Activated CD8-positive, alpha-beta T cell treated with anti-CD3 and anti-CD28 coated beads, Interleukin-2, amount 10 ng/mL, durations not matched to agents 7 days and 5 days (primary cell): ENCODE measurements at regions not wholly inside any gene's neighbourhood (a gene's known extent, or its start where the extent isn't known, plus 50 kb on each side); places are given as distances from the start of the nearest gene placed in this dataset.

Source experiments
- ATAC-seq: fragments of 150-1000 bp; cut with Tn5 transposase; one replicate; pipeline ENCODE4 v1.10.0; 2021; ENCODE audit warnings: moderate library complexity
- CTCF ChIA-PET: fragments of 350-600 bp; sonication (Branson Sonifier 250); formaldehyde crosslinking; loops from one replicate; lab custom pipeline; 2021; ENCODE audit warnings: antibody characterized with exemption; lab: Charles Lee
- POLR2A ChIA-PET: fragments of 350-600 bp; sonication (Branson Sonifier 250); formaldehyde crosslinking; loops from one replicate; lab custom pipeline; 2021; ENCODE audit warnings: antibody characterized with exemption; lab: Charles Lee
- DNase-seq: peaks from one replicate; pipeline ENCODE4 v3.0.0-alpha.2; 2020
- H3K27ac Mint-ChIP-seq: one replicate; pipeline ENCODE4 v1.8.0; 2021; ENCODE audit warnings: mild to moderate bottlenecking, mixed read lengths
- H3K27me3 Mint-ChIP-seq: one replicate; pipeline ENCODE4 v1.8.0; 2021; ENCODE audit warnings: low read depth, mixed read lengths
- H3K36me3 Mint-ChIP-seq: one replicate; pipeline ENCODE4 v1.8.0; 2021; ENCODE audit warnings: low read depth, mixed read lengths
- H3K4me1 Mint-ChIP-seq: one replicate; pipeline ENCODE4 v1.8.0; 2021; ENCODE audit warnings: low read depth, mixed read lengths
- H3K4me3 Mint-ChIP-seq: one replicate; pipeline ENCODE4 v1.8.0; 2021; ENCODE audit warnings: mild to moderate bottlenecking, mixed read lengths
- H3K9me3 Mint-ChIP-seq: one replicate; pipeline ENCODE4 v1.8.0; 2022; ENCODE audit warnings: mixed read lengths; ENCODE audit not compliant: insufficient read depth

- peaks cover 3% of the 10 kb centered on the region for H3K9me3 Mint-ChIP-seq
- ATAC-seq (no peak), DNase-seq (no peak)
- H3K27me3 Mint-ChIP-seq, result no peaks in the 10 kb centered on the region
- H3K27ac Mint-ChIP-seq, result no peak overlapping the region
- no peaks in the 10 kb centered on the region for H3K4me1 Mint-ChIP-seq
- ChIA-PET CTCF (interaction anchor here (1.4 kb wide), 1 partner anchor 16 kb away, joined by 4 read pairs; no protein-coding TSS in a partner anchor), POLR2A (no interaction called here)
- no peaks in the 10 kb centered on the region for H3K36me3 Mint-ChIP-seq
- H3K4me3 Mint-ChIP-seq, result no peak overlapping the region
These were observed 360.4 kb upstream of the KCNH7 start for GRCh38 chr2:163198972-163199371.

DNA sequence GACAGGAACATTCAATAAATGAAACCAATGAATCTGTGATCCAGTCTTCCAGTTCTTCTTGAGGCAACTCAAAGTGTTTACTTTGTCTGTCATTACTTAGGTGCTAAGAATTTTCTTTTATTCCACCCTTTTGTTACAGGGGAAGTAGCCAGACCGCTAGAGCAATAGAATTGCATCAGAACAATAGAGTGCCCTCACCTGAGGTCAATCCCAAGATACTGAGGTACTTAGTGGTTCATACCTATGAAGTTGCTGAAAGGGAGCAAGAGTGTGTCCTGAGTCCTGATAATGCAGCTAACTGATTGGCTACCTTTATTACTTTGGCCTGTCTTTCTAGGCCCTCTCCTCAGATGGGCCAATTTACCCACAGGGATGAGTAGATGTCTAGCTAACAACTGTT, 359.4 kb upstream of the KCNH7 start:
- Mint-ChIP-seq H3K4me3 (no peak overlapping the region), H3K27ac (no peak overlapping the region), H3K9me3 (peaks cover 3% of the 10 kb centered on the region), H3K27me3 (no peaks in the 10 kb centered on the region), H3K4me1 (no peaks in the 10 kb centered on the region), H3K36me3 (no peaks in the 10 kb centered on the region)
- ATAC-seq, result no peak
- ChIA-PET POLR2A (no interaction called here), CTCF (interaction anchor here (1.4 kb wide), 1 partner anchor 15 kb away, joined by 4 read pairs; no protein-coding TSS in a partner anchor)
- no peak for DNase-seq

- DNase-seq (no peak), ATAC-seq (no peak)
- ChIA-PET POLR2A (no interaction called here), CTCF (no interaction called here)
- H3K4me3 Mint-ChIP-seq, result no peak overlapping the region
- H3K4me1 Mint-ChIP-seq, result no peaks in the 10 kb centered on the region
- no peaks in the 10 kb centered on the region for H3K36me3 Mint-ChIP-seq
- H3K27ac Mint-ChIP-seq, result no peak overlapping the region
- H3K9me3 Mint-ChIP-seq, result peaks cover 3% of the 10 kb centered on the region
- H3K27me3 Mint-ChIP-seq, result no peaks in the 10 kb centered on the region
These were observed 352.8 kb upstream of the KCNH7 start for GRCh38 chr2:163191372-163191771.

GRCh38 chr2:163187995-163188655, 349.6 kb upstream of the KCNH7 start:
- H3K9me3 Mint-ChIP-seq, result no peaks in the 10 kb centered on the region
- no peaks in the 10 kb centered on the region for H3K36me3 Mint-ChIP-seq
- no peaks in the 10 kb centered on the region for H3K27me3 Mint-ChIP-seq
- DNase-seq (no peak), ATAC-seq (no peak)
- H3K4me1 Mint-ChIP-seq, result no peaks in the 10 kb centered on the region
- ChIA-PET CTCF (interaction anchor here (1.0 kb wide), 1 partner anchor 18 kb away, joined by 4 read pairs; no protein-coding TSS in a partner anchor), POLR2A (no interaction called here)
- H3K4me3 Mint-ChIP-seq, result no peak overlapping the region
- no peak overlapping the region for H3K27ac Mint-ChIP-seq

DNA sequence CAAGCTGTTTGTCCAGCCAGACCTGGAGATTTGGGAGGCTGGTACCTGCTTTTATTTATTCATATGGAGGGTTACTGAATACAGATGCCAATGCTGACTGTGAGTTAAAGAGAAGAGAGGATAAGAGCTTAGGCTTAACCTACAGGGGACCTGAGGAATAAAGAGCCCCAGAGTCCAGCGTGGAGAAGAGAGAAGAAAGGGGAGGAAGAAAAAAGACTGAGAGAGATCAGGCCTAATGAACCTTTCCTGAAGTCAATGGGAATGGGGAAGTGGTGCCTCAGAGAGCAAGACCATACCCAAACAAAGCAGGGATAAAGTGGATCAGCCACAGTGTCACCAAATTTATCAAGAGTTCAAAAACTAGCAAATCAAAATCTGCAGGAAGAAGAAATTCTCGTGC, 348.6 kb upstream of the KCNH7 start:
- Mint-ChIP-seq H3K27ac (no peak overlapping the region), H3K27me3 (no peaks in the 10 kb centered on the region), H3K36me3 (no peaks in the 10 kb centered on the region), H3K9me3 (no peaks in the 10 kb centered on the region), H3K4me1 (no peaks in the 10 kb centered on the region), H3K4me3 (no peak overlapping the region)
- no peak for ATAC-seq
- ChIA-PET CTCF (no interaction called here), POLR2A (no interaction called here)
- DNase-seq, result no peak

- H3K36me3 Mint-ChIP-seq, result no peaks in the 10 kb centered on the region
- no peak overlapping the region for H3K27ac Mint-ChIP-seq
- no peak overlapping the region for H3K4me3 Mint-ChIP-seq
- H3K27me3 Mint-ChIP-seq, result no peaks in the 10 kb centered on the region
- no peaks in the 10 kb centered on the region for H3K4me1 Mint-ChIP-seq
- ChIA-PET POLR2A (no interaction called here), CTCF (no interaction called here)
- H3K9me3 Mint-ChIP-seq, result no peaks in the 10 kb centered on the region
- ATAC-seq, result no peak
- no peak for DNase-seq
These were observed 346.6 kb upstream of the KCNH7 start for GRCh38 chr2:163185160-163185559.

- no peak for ATAC-seq
- H3K27ac Mint-ChIP-seq, result no peak overlapping the region
- H3K9me3 Mint-ChIP-seq, result no peaks in the 10 kb centered on the region
- CTCF ChIA-PET, result interaction anchor here (0.7 to 1.6 kb wide), 3 partner anchors 9 to 15 kb away, joined by 3 to 4 read pairs (median 3); no protein-coding TSS in a partner anchor
- no peak for DNase-seq
- no peaks in the 10 kb centered on the region for H3K36me3 Mint-ChIP-seq
- POLR2A ChIA-PET, result no interaction called here
- no peaks in the 10 kb centered on the region for H3K27me3 Mint-ChIP-seq
- no peak overlapping the region for H3K4me3 Mint-ChIP-seq
- H3K4me1 Mint-ChIP-seq, result no peaks in the 10 kb centered on the region
These were observed 344.3 kb upstream of the KCNH7 start for GRCh38 chr2:163182764-163183354.

DNA sequence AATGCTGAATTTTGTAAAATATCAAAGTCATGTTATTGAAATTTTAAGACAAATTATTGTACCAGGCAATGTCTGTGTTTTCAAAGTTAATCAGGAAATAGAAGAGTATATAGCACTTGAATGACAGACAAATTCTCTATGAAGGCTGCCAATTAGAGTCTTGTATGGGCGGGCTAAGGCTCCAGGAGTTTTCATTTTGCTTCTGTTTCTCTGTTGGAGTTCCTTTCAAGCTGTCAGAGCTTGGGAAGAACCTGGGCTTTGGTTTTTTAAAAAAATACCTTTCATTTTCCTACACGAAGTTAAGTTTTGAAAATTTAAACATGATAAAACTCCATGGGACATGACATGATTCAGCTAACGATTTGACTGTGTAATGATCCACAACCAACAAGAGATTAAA, 339.0 kb upstream of the KCNH7 start:
- DNase-seq (no peak), ATAC-seq (no peak)
- H3K27me3 Mint-ChIP-seq, result no peaks in the 10 kb centered on the region
- no peak overlapping the region for H3K4me3 Mint-ChIP-seq
- POLR2A ChIA-PET, result no interaction called here
- no peaks in the 10 kb centered on the region for H3K4me1 Mint-ChIP-seq
- no peak overlapping the region for H3K27ac Mint-ChIP-seq
- no peaks in the 10 kb centered on the region for H3K9me3 Mint-ChIP-seq
- H3K36me3 Mint-ChIP-seq, result no peaks in the 10 kb centered on the region
- CTCF ChIA-PET, result no interaction called here

- no peak overlapping the region for H3K4me3 Mint-ChIP-seq
- ChIA-PET CTCF (no interaction called here), POLR2A (no interaction called here)
- H3K4me1 Mint-ChIP-seq, result no peaks in the 10 kb centered on the region
- no peaks in the 10 kb centered on the region for H3K36me3 Mint-ChIP-seq
- no peak overlapping the region for H3K27ac Mint-ChIP-seq
- H3K27me3 Mint-ChIP-seq, result no peaks in the 10 kb centered on the region
- no peaks in the 10 kb centered on the region for H3K9me3 Mint-ChIP-seq
- DNase-seq (no peak), ATAC-seq (no peak)
These were observed 336.7 kb upstream of the KCNH7 start for GRCh38 chr2:163175294-163175693.

DNA sequence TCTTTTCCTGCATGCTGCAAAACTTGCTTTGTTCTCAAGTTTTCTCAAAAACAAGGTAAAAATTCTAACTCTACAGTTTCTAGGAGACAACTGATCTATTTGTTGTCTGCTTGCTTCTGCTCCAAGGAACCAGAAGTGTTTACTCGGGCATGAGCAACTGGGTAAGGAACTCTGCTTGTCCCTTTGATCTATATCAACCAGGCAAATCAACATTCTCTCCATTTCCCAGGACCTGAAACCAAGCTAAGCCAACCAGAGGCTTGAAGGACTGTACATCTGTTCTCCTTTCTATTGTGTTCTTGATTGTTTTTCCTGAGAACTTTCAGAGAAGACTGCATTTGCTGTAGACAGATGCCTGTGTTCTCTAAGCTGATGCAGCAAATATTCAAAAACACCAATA, 335.0 kb upstream of the KCNH7 start:
- no peak overlapping the region for H3K4me3 Mint-ChIP-seq
- H3K36me3 Mint-ChIP-seq, result no peaks in the 10 kb centered on the region
- ATAC-seq, result no peak
- DNase-seq, result no peak
- no peaks in the 10 kb centered on the region for H3K4me1 Mint-ChIP-seq
- no peaks in the 10 kb centered on the region for H3K9me3 Mint-ChIP-seq
- POLR2A ChIA-PET, result no interaction called here
- H3K27me3 Mint-ChIP-seq, result no peaks in the 10 kb centered on the region
- no peak overlapping the region for H3K27ac Mint-ChIP-seq
- CTCF ChIA-PET, result interaction anchor here (1.4 kb wide), 1 partner anchor 9 kb away, joined by 3 read pairs; no protein-coding TSS in a partner anchor

DNA sequence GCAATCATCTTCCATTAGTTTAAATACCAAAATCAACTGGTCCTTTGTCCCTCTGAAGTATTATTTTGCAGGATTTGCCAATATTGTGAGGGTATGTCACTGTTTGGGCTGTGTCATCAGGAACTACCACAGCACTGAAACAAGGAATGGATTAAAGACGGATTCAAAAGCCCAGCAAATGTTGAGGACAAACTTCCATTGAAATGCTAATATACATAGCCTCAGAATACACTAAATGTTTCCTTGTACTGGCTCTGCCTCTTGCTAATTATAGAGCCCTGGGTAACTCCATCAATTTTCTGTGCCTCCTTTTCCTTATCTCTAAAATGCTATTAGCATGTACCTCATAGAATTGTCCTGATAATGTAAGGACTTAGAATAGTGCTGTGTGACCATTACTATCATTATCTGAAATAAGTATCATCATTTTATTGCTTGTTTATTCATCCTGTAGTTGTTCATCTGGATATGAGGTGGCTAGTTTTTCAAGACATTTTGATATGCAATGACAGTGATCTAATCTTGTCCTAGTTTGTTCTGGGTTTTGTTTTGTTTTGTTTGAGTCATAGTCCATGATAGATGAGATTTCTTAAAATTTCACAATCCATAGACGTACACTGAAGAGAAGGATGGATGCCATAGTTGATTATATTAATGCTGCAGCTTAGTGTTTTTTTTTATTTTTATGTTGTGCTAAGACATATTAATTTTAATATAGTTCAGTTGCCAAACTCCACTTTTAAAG, 333.4 kb upstream of the KCNH7 start:
- H3K36me3 Mint-ChIP-seq, result no peaks in the 10 kb centered on the region
- POLR2A ChIA-PET, result no interaction called here
- CTCF ChIA-PET, result no interaction called here

GRCh38 chr2:163157891-163158496, 319.4 kb upstream of the KCNH7 start:
- Mint-ChIP-seq H3K36me3 (no peaks in the 10 kb centered on the region), H3K27me3 (no peaks in the 10 kb centered on the region)

More for the DNA sequence above, 333.4 kb upstream of the KCNH7 start:
- Mint-ChIP-seq H3K4me1 (no peaks in the 10 kb centered on the region), H3K27ac (no peak overlapping the region), H3K9me3 (no peaks in the 10 kb centered on the region), H3K4me3 (no peak overlapping the region), H3K27me3 (no peaks in the 10 kb centered on the region)
- no peak for DNase-seq
- ATAC-seq, result no peak

More at GRCh38 chr2:163157891-163158496, 319.4 kb upstream of the KCNH7 start:
- Mint-ChIP-seq H3K27ac (no peak overlapping the region), H3K4me1 (no peaks in the 10 kb centered on the region), H3K4me3 (no peak overlapping the region), H3K9me3 (no peaks in the 10 kb centered on the region)
- ATAC-seq, result no peak
- CTCF ChIA-PET, result no interaction called here
- POLR2A ChIA-PET, result no interaction called here
- DNase-seq, result no peak
